ENCODE measurements at regions not wholly inside any gene's neighbourhood (a gene's known extent, or its start where the extent isn't known, plus 50 kb on each side); places are given as distances from the start of the nearest gene placed in this dataset.

DNA sequence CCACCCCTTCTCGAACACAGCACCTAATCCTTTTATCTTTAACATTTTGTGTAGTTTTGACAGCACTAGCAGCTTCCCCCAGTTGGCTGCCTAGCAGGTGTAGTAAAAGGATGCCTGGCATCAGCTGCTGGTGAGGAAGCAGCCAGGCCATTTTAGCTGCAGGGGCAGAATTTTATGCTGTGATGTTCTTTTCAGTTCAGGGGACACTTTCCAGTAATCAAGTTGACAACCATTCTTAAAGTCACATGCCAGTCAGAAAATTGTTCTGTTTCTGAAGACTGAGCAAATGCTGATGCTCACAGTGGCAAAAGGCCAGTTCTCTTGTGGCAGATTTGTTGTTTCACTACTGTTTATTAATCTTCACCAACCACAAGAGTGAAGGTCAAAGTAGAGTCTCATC is 570.8 kb downstream of the CCDC85A start:
- DNase-seq = no peak
- H3K27ac Mint-ChIP-seq = no peak overlapping the region
- TF ChIP-seq, protein P1, sequence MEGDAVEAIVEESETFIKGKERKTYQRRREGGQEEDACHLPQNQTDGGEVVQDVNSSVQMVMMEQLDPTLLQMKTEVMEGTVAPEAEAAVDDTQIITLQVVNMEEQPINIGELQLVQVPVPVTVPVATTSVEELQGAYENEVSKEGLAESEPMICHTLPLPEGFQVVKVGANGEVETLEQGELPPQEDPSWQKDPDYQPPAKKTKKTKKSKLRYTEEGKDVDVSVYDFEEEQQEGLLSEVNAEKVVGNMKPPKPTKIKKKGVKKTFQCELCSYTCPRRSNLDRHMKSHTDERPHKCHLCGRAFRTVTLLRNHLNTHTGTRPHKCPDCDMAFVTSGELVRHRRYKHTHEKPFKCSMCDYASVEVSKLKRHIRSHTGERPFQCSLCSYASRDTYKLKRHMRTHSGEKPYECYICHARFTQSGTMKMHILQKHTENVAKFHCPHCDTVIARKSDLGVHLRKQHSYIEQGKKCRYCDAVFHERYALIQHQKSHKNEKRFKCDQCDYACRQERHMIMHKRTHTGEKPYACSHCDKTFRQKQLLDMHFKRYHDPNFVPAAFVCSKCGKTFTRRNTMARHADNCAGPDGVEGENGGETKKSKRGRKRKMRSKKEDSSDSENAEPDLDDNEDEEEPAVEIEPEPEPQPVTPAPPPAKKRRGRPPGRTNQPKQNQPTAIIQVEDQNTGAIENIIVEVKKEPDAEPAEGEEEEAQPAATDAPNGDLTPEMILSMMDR (IDR thresholded peaks at IDR 0.05) = no peak
- CTCF ChIA-PET = no interaction called here
- no peaks in the 10 kb centered on the region for H3K4me1 Mint-ChIP-seq
- H3K36me3 Mint-ChIP-seq (ENCODE audit: low read depth) = no peaks in the 10 kb centered on the region
- POLR2A ChIA-PET = no interaction called here
- H3K4me3 Mint-ChIP-seq = no peak overlapping the region
- no peaks in the 10 kb centered on the region for H3K27me3 Mint-ChIP-seq
- peaks cover 3% of the 10 kb centered on the region for H3K9me3 Mint-ChIP-seq
- intact Hi-C loops (cut with micrococcal nuclease) = no loop called here
- ATAC-seq (ENCODE audit: low read depth) = no peak

DNA sequence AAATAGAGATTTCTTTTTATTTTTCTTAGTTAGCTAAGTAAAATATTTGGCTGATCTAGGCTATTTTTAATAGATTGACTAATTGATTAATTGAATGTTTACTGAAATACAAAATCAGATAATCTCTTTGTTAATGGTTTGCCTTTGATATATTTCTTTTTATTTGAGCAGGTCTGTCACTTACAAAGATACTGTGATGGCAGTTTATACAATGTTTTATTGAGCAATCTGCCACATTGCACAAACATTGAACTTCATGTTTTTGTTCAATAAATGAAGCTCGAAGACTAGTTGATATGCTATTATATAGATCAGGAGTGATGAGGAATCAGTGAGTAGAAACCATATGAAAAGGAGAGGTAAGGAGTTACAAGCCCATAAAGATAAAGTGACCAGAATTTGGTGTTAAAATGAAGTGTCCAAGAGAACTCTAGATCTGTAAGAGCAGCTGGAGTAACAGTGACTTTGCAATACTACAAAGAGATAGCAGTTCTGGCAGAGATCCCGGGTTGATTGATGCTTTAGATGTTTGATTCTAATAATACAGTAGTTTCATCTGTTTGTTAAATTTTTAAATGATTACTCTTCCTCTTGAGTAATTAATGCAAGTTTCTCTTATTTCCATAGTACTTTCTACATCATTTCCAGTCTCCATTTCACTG is 574.2 kb downstream of the CCDC85A start:
- Mint-ChIP-seq H3K4me3 (no peak overlapping the region), H3K4me1 (no peaks in the 10 kb centered on the region), H3K36me3 (ENCODE audit: low read depth) (no peaks in the 10 kb centered on the region), H3K9me3 (peaks cover 6% of the 10 kb centered on the region), H3K27ac (no peak overlapping the region), H3K27me3 (no peaks in the 10 kb centered on the region)
- TF ChIP-seq, protein P1 (IDR thresholded peaks at IDR 0.05) = no peak
- ChIA-PET POLR2A (interaction anchor here (0.6 kb wide), 1 partner anchor 43 kb away, joined by 3 read pairs; no protein-coding TSS in a partner anchor), CTCF (no interaction called here)
- ATAC-seq (ENCODE audit: low read depth) = no peak
- intact Hi-C loops (cut with micrococcal nuclease) = no loop called here
- DNase-seq = no peak

DNA sequence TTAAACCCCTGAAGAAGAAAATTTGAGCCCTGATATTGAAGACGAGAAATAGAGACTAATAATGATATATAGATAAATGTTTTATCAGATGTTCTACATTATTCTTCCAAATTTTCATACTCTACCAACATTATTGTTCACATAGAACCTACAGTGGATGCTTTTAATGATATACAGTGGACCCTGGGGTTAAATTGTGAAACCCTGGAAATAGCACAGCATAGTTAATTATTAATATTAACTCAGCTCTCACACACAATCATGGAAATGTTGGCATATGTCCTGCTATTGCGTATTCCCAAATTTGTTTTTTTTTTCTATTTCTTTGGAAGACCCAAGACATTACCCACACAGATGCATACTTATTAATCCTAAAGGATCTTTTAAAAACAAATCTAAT is 579.9 kb downstream of the CCDC85A start:
- no peak overlapping the region for H3K27ac Mint-ChIP-seq
- H3K4me3 Mint-ChIP-seq = no peak overlapping the region

GRCh38 chr2:56768973-56769372 is 585.2 kb downstream of the CCDC85A start:
- TF ChIP-seq, protein P1 (IDR thresholded peaks at IDR 0.05) = no peak
- ChIA-PET CTCF (no interaction called here), POLR2A (no interaction called here)
- H3K36me3 Mint-ChIP-seq (ENCODE audit: low read depth) = no peaks in the 10 kb centered on the region
- intact Hi-C loops (cut with micrococcal nuclease) = no loop called here
- no peaks in the 10 kb centered on the region for H3K27me3 Mint-ChIP-seq
- no peak overlapping the region for H3K4me3 Mint-ChIP-seq
- H3K27ac Mint-ChIP-seq = no peak overlapping the region
- DNase-seq (no peak), ATAC-seq (ENCODE audit: low read depth) (no peak)
- H3K4me1 Mint-ChIP-seq = no peaks in the 10 kb centered on the region
- H3K9me3 Mint-ChIP-seq = peaks cover 2% of the 10 kb centered on the region

More for the DNA sequence above, 579.9 kb downstream of the CCDC85A start:
- H3K27me3 Mint-ChIP-seq = no peaks in the 10 kb centered on the region
- CTCF ChIA-PET = no interaction called here
- no peaks in the 10 kb centered on the region for H3K36me3 Mint-ChIP-seq (ENCODE audit: low read depth)
- DNase-seq (no peak), ATAC-seq (ENCODE audit: low read depth) (no peak)
- POLR2A ChIA-PET = no interaction called here
- TF ChIP-seq, protein P1 (IDR thresholded peaks at IDR 0.05) = no peak
- H3K9me3 Mint-ChIP-seq = peaks cover 6% of the 10 kb centered on the region
- intact Hi-C loops (cut with micrococcal nuclease) = no loop called here
- H3K4me1 Mint-ChIP-seq = no peaks in the 10 kb centered on the region

- ATAC-seq (ENCODE audit: low read depth) = no peak
- intact Hi-C loops (cut with micrococcal nuclease) = no loop called here
- ChIA-PET CTCF (no interaction called here), POLR2A (no interaction called here)
- Mint-ChIP-seq H3K4me3 (no peak overlapping the region), H3K27ac (no peak overlapping the region), H3K4me1 (no peaks in the 10 kb centered on the region), H3K9me3 (peaks cover 2% of the 10 kb centered on the region), H3K27me3 (no peaks in the 10 kb centered on the region), H3K36me3 (ENCODE audit: low read depth) (no peaks in the 10 kb centered on the region)
- no peak for DNase-seq
- TF ChIP-seq, protein P1 (IDR thresholded peaks at IDR 0.05) = no peak
These were observed 586.7 kb downstream of the CCDC85A start for GRCh38 chr2:56770490-56770889.

All from activated B cell treated with CpG ODN at 0.5 μM for 24 hours (primary cell).